Upper lobe of right lung (tissue), 1 donor: ENCODE measurements at regions not wholly inside any gene's neighbourhood (a gene's known extent, or its start where the extent isn't known, plus 50 kb on each side); places are given as distances from the start of the nearest gene placed in this dataset.
"Not testable (repeated sequence)": the region's sequence is repeated elsewhere in the genome, so short reads cannot be mapped to it uniquely, and the experiment has no call there.

ENCODE experiments used
- ATAC-seq: fragments of 200-7000 bp; cut with Tn5 transposase; one replicate; pipeline ENCODE4 v1.9.1; 2020; ENCODE audit warnings: mild to moderate bottlenecking, moderate library complexity
- DNase-seq: peaks from one replicate; pipeline ENCODE4 v3.0.0-alpha.2; 2020
- H3K27ac ChIP-seq: fragments of 200-600 bp; one replicate; pipeline ENCODE4 v1.8.0; 2022
- H3K27me3 ChIP-seq: fragments of 200-600 bp; one replicate; pipeline ENCODE4 v1.8.0; 2022; ENCODE audit warnings: mild to moderate bottlenecking
- H3K36me3 ChIP-seq: fragments of 200-600 bp; one replicate; pipeline ENCODE4 v1.8.0; 2022
- H3K4me1 ChIP-seq: fragments of 200-600 bp; one replicate; pipeline ENCODE4 v1.8.0; 2022
- H3K4me3 ChIP-seq: fragments of 200-600 bp; one replicate; pipeline ENCODE4 v1.8.0; 2022; ENCODE audit warnings: mild to moderate bottlenecking
- H3K9me3 ChIP-seq: fragments of 200-600 bp; one replicate; pipeline ENCODE4 v1.8.0; 2022
- intact Hi-C: fragments of 100-400 bp; cut with DNase I; formaldehyde crosslinking; loops from one replicate; pipeline ENCODE4 v1.11.0; 2022
- TF ChIP-seq, protein P1 (sequence below): fragments of 200-600 bp; IDR thresholded peaks from one replicate; pipeline ENCODE4 v1.8.0; 2022; ENCODE audit warnings: antibody characterized with exemption
- donor health status: DM: no; HTN: yes; CAD: no; lungs with severe emphysema.

DNA sequence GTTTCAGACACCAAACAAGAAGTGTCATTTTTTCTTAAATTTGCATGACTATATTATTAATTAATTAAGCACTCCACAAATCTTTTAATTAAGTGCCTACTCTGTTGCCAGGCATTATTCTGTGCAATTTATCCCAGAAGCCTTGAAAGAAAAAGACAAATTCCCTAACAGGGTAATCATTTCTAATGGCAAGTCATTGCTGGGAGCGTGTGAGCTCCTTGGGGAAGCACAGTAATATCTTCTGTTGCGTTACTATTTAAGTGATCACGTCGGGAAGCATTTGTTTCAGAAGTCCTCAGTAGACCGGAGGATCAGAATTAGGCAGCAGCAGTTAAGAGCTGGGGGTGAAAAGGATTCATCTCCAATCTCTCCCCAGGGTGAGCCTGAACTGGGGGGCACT is 276.8 kb upstream of the RNF32 start:
- H3K27me3 ChIP-seq = no peaks in the 10 kb centered on the region
- no peak for DNase-seq
- H3K27ac ChIP-seq = no peak overlapping the region
- ATAC-seq = no peak
- intact Hi-C loops = no loop called here
- H3K4me3 ChIP-seq = no peak overlapping the region
- no peaks in the 10 kb centered on the region for H3K9me3 ChIP-seq
- TF ChIP-seq, protein P1, sequence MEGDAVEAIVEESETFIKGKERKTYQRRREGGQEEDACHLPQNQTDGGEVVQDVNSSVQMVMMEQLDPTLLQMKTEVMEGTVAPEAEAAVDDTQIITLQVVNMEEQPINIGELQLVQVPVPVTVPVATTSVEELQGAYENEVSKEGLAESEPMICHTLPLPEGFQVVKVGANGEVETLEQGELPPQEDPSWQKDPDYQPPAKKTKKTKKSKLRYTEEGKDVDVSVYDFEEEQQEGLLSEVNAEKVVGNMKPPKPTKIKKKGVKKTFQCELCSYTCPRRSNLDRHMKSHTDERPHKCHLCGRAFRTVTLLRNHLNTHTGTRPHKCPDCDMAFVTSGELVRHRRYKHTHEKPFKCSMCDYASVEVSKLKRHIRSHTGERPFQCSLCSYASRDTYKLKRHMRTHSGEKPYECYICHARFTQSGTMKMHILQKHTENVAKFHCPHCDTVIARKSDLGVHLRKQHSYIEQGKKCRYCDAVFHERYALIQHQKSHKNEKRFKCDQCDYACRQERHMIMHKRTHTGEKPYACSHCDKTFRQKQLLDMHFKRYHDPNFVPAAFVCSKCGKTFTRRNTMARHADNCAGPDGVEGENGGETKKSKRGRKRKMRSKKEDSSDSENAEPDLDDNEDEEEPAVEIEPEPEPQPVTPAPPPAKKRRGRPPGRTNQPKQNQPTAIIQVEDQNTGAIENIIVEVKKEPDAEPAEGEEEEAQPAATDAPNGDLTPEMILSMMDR = no peak
- no peaks in the 10 kb centered on the region for H3K36me3 ChIP-seq
- peaks cover 5% of the 10 kb centered on the region for H3K4me1 ChIP-seq

DNA sequence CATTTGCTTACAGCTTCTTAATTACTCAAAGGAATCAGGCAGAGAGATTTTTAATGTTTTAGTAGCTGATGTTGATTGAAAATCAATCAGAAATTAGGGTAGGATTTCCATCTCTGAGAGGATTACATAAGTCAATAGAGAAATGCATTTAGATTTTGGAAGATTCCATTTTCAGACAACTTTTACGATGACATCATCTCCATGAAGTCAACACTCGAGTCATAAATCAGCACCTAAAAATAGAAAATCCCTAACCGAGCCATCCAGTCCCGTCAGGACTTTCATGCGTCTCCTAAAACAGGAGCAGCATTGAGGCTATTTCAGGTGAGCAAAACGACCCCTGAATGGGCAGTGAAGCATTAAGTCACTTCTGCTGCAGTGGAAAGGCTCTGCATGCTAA is 279.7 kb upstream of the RNF32 start:
- intact Hi-C loops = no loop called here

DNA sequence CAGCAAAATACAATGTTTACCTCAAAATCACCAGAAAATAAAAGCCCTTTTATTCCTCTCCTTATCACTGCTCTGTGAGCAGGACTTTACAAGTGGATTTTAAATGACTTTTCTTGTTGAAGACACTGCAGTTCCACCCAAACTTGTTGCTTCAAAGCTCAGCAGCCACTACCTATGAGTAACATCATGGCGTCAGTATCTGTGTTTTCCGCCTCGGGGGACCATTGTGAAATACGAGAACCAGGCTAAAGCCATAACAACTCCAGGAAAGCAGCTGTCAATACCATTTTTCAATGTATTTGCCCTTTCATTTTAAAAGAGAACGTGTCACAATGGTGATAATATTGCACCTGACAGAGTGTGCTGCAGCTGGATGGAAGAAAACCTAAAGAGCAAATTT is 284.0 kb upstream of the RNF32 start:
- ATAC-seq (no peak), DNase-seq (no peak)
- Histone ChIP-seq H3K9me3 (no peaks in the 10 kb centered on the region), H3K27me3 (no peaks in the 10 kb centered on the region), H3K4me1 (no peaks in the 10 kb centered on the region), H3K36me3 (no peaks in the 10 kb centered on the region), H3K4me3 (no peak overlapping the region), H3K27ac (no peak overlapping the region)
- TF ChIP-seq, protein P1 = no peak
- intact Hi-C loops = no loop called here

More for the DNA sequence above, 279.7 kb upstream of the RNF32 start:
- TF ChIP-seq, protein P1 = no peak
- Histone ChIP-seq H3K27me3 (no peaks in the 10 kb centered on the region), H3K4me3 (no peak overlapping the region), H3K4me1 (no peaks in the 10 kb centered on the region), H3K9me3 (no peaks in the 10 kb centered on the region), H3K27ac (no peak overlapping the region), H3K36me3 (no peaks in the 10 kb centered on the region)
- ATAC-seq = no peak
- no peak for DNase-seq

DNA sequence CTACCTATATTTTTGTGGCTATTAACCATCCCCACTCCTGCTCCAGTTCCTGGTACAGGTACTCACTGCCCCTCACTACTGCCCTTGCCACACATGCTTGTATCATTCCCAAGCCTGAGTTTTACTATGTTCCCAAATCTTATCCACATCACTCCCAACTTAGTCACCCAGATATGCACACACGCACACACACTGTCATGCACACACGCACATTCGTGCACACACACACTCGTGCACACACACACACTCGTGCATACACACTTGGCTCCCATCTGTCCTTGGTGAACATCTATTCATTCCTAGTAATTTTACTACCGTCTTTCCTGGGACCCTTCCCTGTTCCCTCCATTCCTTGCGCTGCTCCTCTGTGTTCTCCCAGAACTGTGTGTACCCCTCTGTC is 287.2 kb upstream of the RNF32 start:
- TF ChIP-seq, protein P1 = no peak
- no peaks in the 10 kb centered on the region for H3K36me3 ChIP-seq
- no peaks in the 10 kb centered on the region for H3K27me3 ChIP-seq
- no peak overlapping the region for H3K4me3 ChIP-seq
- H3K27ac ChIP-seq = no peak overlapping the region
- no peaks in the 10 kb centered on the region for H3K4me1 ChIP-seq
- intact Hi-C loops = no loop called here
- DNase-seq (no peak), ATAC-seq (no peak)
- no peaks in the 10 kb centered on the region for H3K9me3 ChIP-seq

DNA sequence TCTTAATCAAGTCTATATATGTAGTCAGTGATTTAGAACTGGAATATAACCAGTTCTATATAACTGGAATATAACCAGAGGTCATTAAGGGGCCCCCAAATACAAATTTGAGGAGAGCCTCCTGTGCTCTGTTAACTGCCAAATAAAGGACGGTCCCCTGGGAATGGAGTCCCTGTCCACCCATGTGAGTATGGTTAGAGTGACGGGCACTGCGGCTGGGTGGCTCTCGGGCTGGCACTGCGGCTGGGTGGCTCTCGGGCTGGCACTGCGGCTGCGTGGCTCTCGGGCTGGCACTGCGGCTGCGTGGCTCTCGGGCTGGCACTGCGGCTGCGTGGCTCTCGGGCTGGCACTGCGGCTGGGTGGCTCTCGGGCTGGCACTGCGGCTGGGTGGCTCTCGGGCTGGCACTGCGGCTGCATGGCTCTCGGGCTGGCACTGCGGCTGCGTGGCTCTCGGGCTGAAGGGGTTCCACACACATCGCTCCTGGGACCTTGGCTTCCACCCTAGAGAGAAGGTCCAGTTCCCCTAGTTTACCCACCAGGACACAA is 292.8 kb upstream of the RNF32 start:
- H3K36me3 ChIP-seq, H3K27ac ChIP-seq, H3K4me1 ChIP-seq, intact Hi-C loops, ATAC-seq, H3K4me3 ChIP-seq, H3K9me3 ChIP-seq, H3K27me3 ChIP-seq, DNase-seq: not testable (repeated sequence)

DNA sequence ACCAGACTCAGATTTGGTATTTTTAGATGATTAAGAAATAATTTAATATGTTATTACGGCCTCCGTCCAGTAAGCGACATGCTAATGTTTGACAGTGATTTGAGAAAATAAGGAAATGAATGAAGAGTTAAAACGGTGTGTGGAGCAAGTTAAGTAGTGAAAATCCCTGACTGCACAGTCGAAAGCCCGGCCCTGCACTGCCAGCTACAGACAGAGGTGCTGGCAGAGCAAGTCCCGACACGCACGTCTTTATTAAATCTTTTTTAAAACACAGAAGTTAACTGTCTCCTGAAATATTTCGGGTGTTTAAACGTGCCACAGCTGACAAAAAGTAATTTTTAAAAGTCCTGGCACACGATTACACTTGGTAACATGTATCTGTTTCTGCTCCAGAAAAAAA is 293.4 kb upstream of the RNF32 start:
- no peaks in the 10 kb centered on the region for H3K9me3 ChIP-seq
- H3K36me3 ChIP-seq = no peaks in the 10 kb centered on the region
- H3K4me1 ChIP-seq = no peaks in the 10 kb centered on the region
- ATAC-seq = no peak
- intact Hi-C loops = no loop called here
- DNase-seq = no peak
- no peak overlapping the region for H3K27ac ChIP-seq
- TF ChIP-seq, protein P1 = no peak
- H3K27me3 ChIP-seq = no peaks in the 10 kb centered on the region
- no peak overlapping the region for H3K4me3 ChIP-seq
